Bronchial epithelial cell (primary cell): ENCODE measurements at regions not wholly inside any gene's neighbourhood (a gene's known extent, or its start where the extent isn't known, plus 50 kb on each side); places are given as distances from the start of the nearest gene placed in this dataset.
"Not testable (repeated sequence)": the region's sequence is repeated elsewhere in the genome, so short reads cannot be mapped to it uniquely, and the experiment has no call there.

Experiments used
- DNase-seq: peaks from one replicate; pipeline ENCODE4 v3.0.0-alpha.2; 2010; ENCODE audit warnings: low read depth
- FAIRE-seq: peaks from 2 replicates; lab custom pipeline; 2011; peaks lifted over from hg19 to GRCh38; lab: Jason Lieb, UNC
- H3K27me3 ChIP-seq: 2 replicates; pipeline ENCODE4 v1.5.1; 2011; ENCODE audit warnings: low read length; ENCODE audit not compliant: control insufficient read depth, insufficient read depth
- H3K36me3 ChIP-seq: 2 replicates; pipeline ENCODE4 v1.5.1; 2011; ENCODE audit warnings: low read length; ENCODE audit not compliant: control insufficient read depth, insufficient read depth
- H3K4me3 ChIP-seq: 2 replicates; pipeline ENCODE4 v1.5.1; 2011; ENCODE audit warnings: mild to moderate bottlenecking, low read depth, low read length, control low read depth
- CTCF ChIP-seq: IDR thresholded peaks from 2 replicates; pipeline ENCODE4 v1.5.1; 2011; ENCODE audit warnings: mild to moderate bottlenecking, moderate library complexity, low read length, control low read depth, inconsistent platforms; ENCODE audit not compliant: insufficient read depth, severe bottlenecking

- Histone ChIP-seq H3K4me3 (no peak overlapping the region), H3K36me3 (no peaks in the 10 kb centered on the region), H3K27me3 (no peaks in the 10 kb centered on the region)
- TF ChIP-seq CTCF = no peak
- FAIRE-seq (no peak), DNase-seq (peak; percentile 64)
Measured at GRCh38 chr13:44857061-44857460, 132.2 kb downstream of the NUFIP1 start.

- TF ChIP-seq CTCF = no peak
- DNase-seq (no peak), FAIRE-seq (no peak)
- Histone ChIP-seq H3K4me3 (no peak overlapping the region), H3K36me3 (no peaks in the 10 kb centered on the region), H3K27me3 (no peaks in the 10 kb centered on the region)
Measured at GRCh38 chr13:44855860-44856259, 133.4 kb downstream of the NUFIP1 start.

GRCh38 chr13:44854313-44855060 is 134.8 kb downstream of the NUFIP1 start:
- Histone ChIP-seq H3K36me3 (no peaks in the 10 kb centered on the region), H3K27me3 (no peaks in the 10 kb centered on the region), H3K4me3 (no peak overlapping the region)
- no peak for TF ChIP-seq CTCF
- no peak for DNase-seq
- FAIRE-seq = no peak

GRCh38 chr13:44853641-44854040 is 135.6 kb downstream of the NUFIP1 start:
- TF ChIP-seq CTCF = no peak
- Histone ChIP-seq H3K27me3 (no peaks in the 10 kb centered on the region), H3K4me3 (no peak overlapping the region), H3K36me3 (no peaks in the 10 kb centered on the region)
- DNase-seq (peak; percentile 66), FAIRE-seq (no peak)

- Histone ChIP-seq H3K4me3 (no peak overlapping the region), H3K36me3 (no peaks in the 10 kb centered on the region), H3K27me3 (no peaks in the 10 kb centered on the region)
- no peak for DNase-seq
- no peak for FAIRE-seq
- TF ChIP-seq CTCF = no peak
Measured at GRCh38 chr13:44848920-44849676, 140.2 kb downstream of the NUFIP1 start.

- not testable (repeated sequence) for H3K4me3 ChIP-seq, H3K36me3 ChIP-seq, H3K27me3 ChIP-seq, FAIRE-seq
- DNase-seq = peak; percentile 42
Measured at GRCh38 chr13:44845281-44846058, 143.8 kb downstream of the NUFIP1 start.
